ENCODE measurements at regions not wholly inside any gene's neighbourhood (a gene's known extent, or its start where the extent isn't known, plus 50 kb on each side); places are given as distances from the start of the nearest gene placed in this dataset.
A peak's percentile ranks its signal among the peaks of the same experiment; 100 is the strongest.

GRCh38 chr2:150644298-150645067 is 157.0 kb upstream of the RND3 start:
- DNase-seq, result no peak

- no peak for DNase-seq
Measured at GRCh38 chr2:150643114-150643725, 155.8 kb upstream of the RND3 start.

GRCh38 chr2:150640039-150640438 is 152.6 kb upstream of the RND3 start:
- no peak for DNase-seq

GRCh38 chr2:150639383-150639782 is 151.9 kb upstream of the RND3 start:
- no peak for DNase-seq

GRCh38 chr2:150631236-150631821 is 143.9 kb upstream of the RND3 start:
- DNase-seq, result no peak

GRCh38 chr2:150630587-150631235 is 143.2 kb upstream of the RND3 start:
- peak in 1 of 2 experiments; percentile 8 for DNase-seq

GRCh38 chr2:150627526-150627925 is 140.1 kb upstream of the RND3 start:
- no peak for DNase-seq

- no peak for DNase-seq
Measured at GRCh38 chr2:150626934-150627411, 139.5 kb upstream of the RND3 start.

GRCh38 chr2:150625741-150626140 is 138.3 kb upstream of the RND3 start:
- no peak for DNase-seq

GRCh38 chr2:150625303-150625702 is 137.8 kb upstream of the RND3 start:
- DNase-seq, result no peak

- no peak for DNase-seq
Measured at GRCh38 chr2:150624001-150624401, 136.5 kb upstream of the RND3 start.

- DNase-seq, result no peak
Measured at GRCh38 chr2:150621526-150622213, 134.2 kb upstream of the RND3 start.

- no peak for DNase-seq
Measured at GRCh38 chr2:150620855-150621254, 133.4 kb upstream of the RND3 start.

- DNase-seq, result no peak
Measured at GRCh38 chr2:150620416-150620815, 132.9 kb upstream of the RND3 start.

GRCh38 chr2:150619607-150620330 is 132.3 kb upstream of the RND3 start:
- DNase-seq, result no peak

- DNase-seq, result no peak
Measured at GRCh38 chr2:150618245-150618895, 130.9 kb upstream of the RND3 start.

GRCh38 chr2:150617351-150617978 is 130.0 kb upstream of the RND3 start:
- DNase-seq, result no peak

GRCh38 chr2:150612957-150613710 is 125.7 kb upstream of the RND3 start:
- no peak for DNase-seq

- DNase-seq, result peak in 1 of 2 experiments; percentile 11
Measured at GRCh38 chr2:150610670-150611279, 123.3 kb upstream of the RND3 start.
